Panc1 (cell line): ENCODE measurements at regions not wholly inside any gene's neighbourhood (a gene's known extent, or its start where the extent isn't known, plus 50 kb on each side); places are given as distances from the start of the nearest gene placed in this dataset.

ENCODE experiments used
- ATAC-seq: fragments of 200-7000 bp; cut with Tn5 transposase; 2 replicates; pipeline ENCODE4 v1.9.1; 2020; ENCODE audit warnings: mild to moderate bottlenecking, moderate library complexity
- BruUV-seq: library from RNA; stranded (reverse); fragments of 400-500 nt; replicated peaks from 2 replicates; lab custom pipeline; 2021; lab: Mats Ljungman, UMichigan
- CTCF ChIA-PET: fragments of 300-600 bp; sonication (Branson Sonifier 250); formaldehyde crosslinking; loops from one replicate; lab custom pipeline; 2022; ENCODE audit warnings: antibody characterized with exemption; lab: Charles Lee
- POLR2A ChIA-PET: fragments of 300-600 bp; sonication (Branson Sonifier 250); formaldehyde crosslinking; loops from one replicate; lab custom pipeline; 2022; ENCODE audit warnings: antibody characterized with exemption; lab: Charles Lee
- DNase-seq: peaks from one replicate; pipeline ENCODE4 v3.0.0-alpha.2; 2010; ENCODE audit warnings: low read depth, low spot score
- H3K27ac ChIP-seq: 2 replicates; pipeline ENCODE4 v1.5.1; 2011; ENCODE audit warnings: mild to moderate bottlenecking, low read length, inconsistent platforms
- H3K27me3 ChIP-seq: fragments of 200-500 bp; sonication (Bioruptor generic); 2 replicates; pipeline ENCODE4 v1.6.0; 2014; ENCODE audit warnings: low read length, inconsistent platforms; ENCODE audit not compliant: control insufficient read depth, insufficient read depth
- H3K36me3 ChIP-seq: fragments of 200-500 bp; sonication (Bioruptor generic); 2 replicates; pipeline ENCODE4 v1.5.1; 2014; ENCODE audit warnings: inconsistent platforms, mild to moderate bottlenecking, low read length, moderate library complexity; ENCODE audit not compliant: control insufficient read depth, insufficient read depth
- H3K4me1 ChIP-seq: 2 replicates; pipeline ENCODE4 v1.5.1; 2011; ENCODE audit warnings: inconsistent platforms, mild to moderate bottlenecking, low read length, moderate library complexity; ENCODE audit not compliant: control insufficient read depth, insufficient read depth
- H3K4me3 ChIP-seq, 2 experiments: 2 replicates each; pipeline ENCODE4 v1.5.1; 2011 to 2012; ENCODE audit warnings: low read depth in 2 of 2, low read length in 2 of 2, mild to moderate bottlenecking in 2 of 2, inconsistent platforms in 1 of 2, moderate library complexity in 1 of 2
- H3K9me3 ChIP-seq: fragments of 200-500 bp; sonication (Bioruptor generic); 2 replicates; pipeline ENCODE4 v1.5.1; 2014; ENCODE audit warnings: low read depth, mild to moderate bottlenecking, inconsistent platforms, low read length, moderate library complexity; ENCODE audit not compliant: control insufficient read depth, insufficient read depth
- POLR2AphosphoS5 ChIP-seq: IDR thresholded peaks from 2 replicates; pipeline ENCODE4 v1.6.1; 2012; ENCODE audit warnings: mild to moderate bottlenecking, low read depth, low read length, moderate library complexity
- SIN3A ChIP-seq: IDR thresholded peaks from 2 replicates; pipeline ENCODE4 v1.6.1; 2012; ENCODE audit warnings: low read depth, mild to moderate bottlenecking, low read length, moderate library complexity, borderline replicate concordance; ENCODE audit not compliant: insufficient read depth
- TCF7L2 ChIP-seq: IDR thresholded peaks from 2 replicates; pipeline ENCODE4 v1.6.1; 2011; ENCODE audit warnings: mild to moderate bottlenecking, low read depth, low read length, inconsistent platforms
- in situ Hi-C: cut with HindIII; loops from 2 replicates; pipeline ENCODE4 v1.10.0; 2016; ENCODE audit warnings: low sequenced_read_pairs, low pct_unique_long_range_greater_than_20kb
- intact Hi-C: fragments of 100-400 bp; cut with micrococcal nuclease; formaldehyde crosslinking; loops from one replicate; pipeline ENCODE4 v1.10.0; 2022; ENCODE audit not compliant: unreplicated experiment
- TF ChIP-seq, protein P1 (sequence below), 2 experiments: IDR thresholded peaks; 2 replicates each; pipeline ENCODE4 v1.6.1; 2011 to 2012; ENCODE audit warnings: low read depth in 2 of 2, control low read depth in 1 of 2, low read length in 1 of 2, mild to moderate bottlenecking in 1 of 2, moderate library complexity in 1 of 2; ENCODE audit not compliant: insufficient read depth in 1 of 2
- TF ChIP-seq, protein P2 (sequence below): fragments of 450-650 bp; IDR thresholded peaks from 2 replicates; pipeline ENCODE4 v1.5.1; 2017; ENCODE audit warnings: mild to moderate bottlenecking

DNA sequence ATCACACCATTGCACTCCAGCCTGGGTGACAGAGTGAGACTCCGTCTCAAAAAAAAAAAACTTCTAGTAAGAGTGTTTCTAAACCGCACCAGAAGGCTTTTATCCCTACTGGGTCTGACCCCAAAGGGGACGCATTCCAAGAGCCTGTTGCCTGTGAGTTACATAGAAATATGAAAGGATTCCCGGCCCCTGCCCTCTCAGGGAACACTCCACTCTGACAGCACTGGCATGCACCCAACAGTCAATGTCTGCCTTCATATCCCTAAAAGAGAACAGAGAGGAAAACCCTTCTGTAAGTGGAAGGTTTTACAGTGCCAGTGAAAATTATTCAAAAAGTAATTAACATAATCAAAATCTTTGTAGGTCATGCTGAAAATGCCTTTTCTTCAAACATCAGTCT is 117.1 kb upstream of the PTPRT start:
- ATAC-seq = no peak
- POLR2A ChIA-PET = no interaction called here
- Histone ChIP-seq H3K27ac (no peak overlapping the region), H3K4me1 (no peaks in the 10 kb centered on the region), H3K27me3 (no peaks in the 10 kb centered on the region), H3K4me3 (no peak overlapping the region), H3K36me3 (no peaks in the 10 kb centered on the region), H3K9me3 (no peaks in the 10 kb centered on the region)
- TF ChIP-seq SIN3A (no peak), TCF7L2 (no peak)
- TF ChIP-seq, protein P1, sequence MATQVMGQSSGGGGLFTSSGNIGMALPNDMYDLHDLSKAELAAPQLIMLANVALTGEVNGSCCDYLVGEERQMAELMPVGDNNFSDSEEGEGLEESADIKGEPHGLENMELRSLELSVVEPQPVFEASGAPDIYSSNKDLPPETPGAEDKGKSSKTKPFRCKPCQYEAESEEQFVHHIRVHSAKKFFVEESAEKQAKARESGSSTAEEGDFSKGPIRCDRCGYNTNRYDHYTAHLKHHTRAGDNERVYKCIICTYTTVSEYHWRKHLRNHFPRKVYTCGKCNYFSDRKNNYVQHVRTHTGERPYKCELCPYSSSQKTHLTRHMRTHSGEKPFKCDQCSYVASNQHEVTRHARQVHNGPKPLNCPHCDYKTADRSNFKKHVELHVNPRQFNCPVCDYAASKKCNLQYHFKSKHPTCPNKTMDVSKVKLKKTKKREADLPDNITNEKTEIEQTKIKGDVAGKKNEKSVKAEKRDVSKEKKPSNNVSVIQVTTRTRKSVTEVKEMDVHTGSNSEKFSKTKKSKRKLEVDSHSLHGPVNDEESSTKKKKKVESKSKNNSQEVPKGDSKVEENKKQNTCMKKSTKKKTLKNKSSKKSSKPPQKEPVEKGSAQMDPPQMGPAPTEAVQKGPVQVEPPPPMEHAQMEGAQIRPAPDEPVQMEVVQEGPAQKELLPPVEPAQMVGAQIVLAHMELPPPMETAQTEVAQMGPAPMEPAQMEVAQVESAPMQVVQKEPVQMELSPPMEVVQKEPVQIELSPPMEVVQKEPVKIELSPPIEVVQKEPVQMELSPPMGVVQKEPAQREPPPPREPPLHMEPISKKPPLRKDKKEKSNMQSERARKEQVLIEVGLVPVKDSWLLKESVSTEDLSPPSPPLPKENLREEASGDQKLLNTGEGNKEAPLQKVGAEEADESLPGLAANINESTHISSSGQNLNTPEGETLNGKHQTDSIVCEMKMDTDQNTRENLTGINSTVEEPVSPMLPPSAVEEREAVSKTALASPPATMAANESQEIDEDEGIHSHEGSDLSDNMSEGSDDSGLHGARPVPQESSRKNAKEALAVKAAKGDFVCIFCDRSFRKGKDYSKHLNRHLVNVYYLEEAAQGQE (IDR thresholded peaks at IDR 0.05; ENCODE audit: insufficient read depth in 1 of 2, low read depth in 2 of 2, low read length in 1 of 2) = no peak
- TF ChIP-seq, protein P2, sequence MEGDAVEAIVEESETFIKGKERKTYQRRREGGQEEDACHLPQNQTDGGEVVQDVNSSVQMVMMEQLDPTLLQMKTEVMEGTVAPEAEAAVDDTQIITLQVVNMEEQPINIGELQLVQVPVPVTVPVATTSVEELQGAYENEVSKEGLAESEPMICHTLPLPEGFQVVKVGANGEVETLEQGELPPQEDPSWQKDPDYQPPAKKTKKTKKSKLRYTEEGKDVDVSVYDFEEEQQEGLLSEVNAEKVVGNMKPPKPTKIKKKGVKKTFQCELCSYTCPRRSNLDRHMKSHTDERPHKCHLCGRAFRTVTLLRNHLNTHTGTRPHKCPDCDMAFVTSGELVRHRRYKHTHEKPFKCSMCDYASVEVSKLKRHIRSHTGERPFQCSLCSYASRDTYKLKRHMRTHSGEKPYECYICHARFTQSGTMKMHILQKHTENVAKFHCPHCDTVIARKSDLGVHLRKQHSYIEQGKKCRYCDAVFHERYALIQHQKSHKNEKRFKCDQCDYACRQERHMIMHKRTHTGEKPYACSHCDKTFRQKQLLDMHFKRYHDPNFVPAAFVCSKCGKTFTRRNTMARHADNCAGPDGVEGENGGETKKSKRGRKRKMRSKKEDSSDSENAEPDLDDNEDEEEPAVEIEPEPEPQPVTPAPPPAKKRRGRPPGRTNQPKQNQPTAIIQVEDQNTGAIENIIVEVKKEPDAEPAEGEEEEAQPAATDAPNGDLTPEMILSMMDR = no peak
- DNase-seq = no peak
- intact Hi-C loops = no loop called here
- no TSS peak for BruUV-seq
- CTCF ChIA-PET = no interaction called here
- in situ Hi-C loops = no loop called here

DNA sequence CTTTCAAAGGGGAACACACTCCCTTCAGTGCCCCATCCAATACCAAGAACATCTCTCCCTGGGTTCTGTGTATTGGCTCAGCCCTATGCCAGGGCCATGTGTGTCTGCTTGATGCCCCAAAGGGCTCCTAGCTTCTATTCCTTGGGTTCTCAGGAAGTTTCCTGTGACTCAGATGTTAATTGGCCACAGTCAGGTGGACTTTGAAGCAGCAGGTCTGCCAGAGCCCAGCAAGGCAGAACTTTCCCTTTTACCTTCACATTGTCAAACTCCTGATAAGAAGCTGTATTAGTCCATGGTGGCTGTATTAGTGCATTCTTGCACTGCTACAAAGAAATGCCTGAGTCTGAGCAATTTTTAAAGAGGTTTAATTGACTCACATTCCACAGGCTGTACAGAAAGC is 116.0 kb upstream of the PTPRT start:
- Histone ChIP-seq H3K4me3 (no peak overlapping the region), H3K27ac (no peak overlapping the region), H3K9me3 (no peaks in the 10 kb centered on the region), H3K36me3 (no peaks in the 10 kb centered on the region), H3K4me1 (no peaks in the 10 kb centered on the region), H3K27me3 (no peaks in the 10 kb centered on the region)
- intact Hi-C loops (no loop called here), in situ Hi-C loops (no loop called here)
- TF ChIP-seq POLR2AphosphoS5 (no peak), SIN3A (no peak), TCF7L2 (no peak)
- DNase-seq (no peak), ATAC-seq (no peak)
- ChIA-PET CTCF (no interaction called here), POLR2A (no interaction called here)
- no TSS peak for BruUV-seq

DNA sequence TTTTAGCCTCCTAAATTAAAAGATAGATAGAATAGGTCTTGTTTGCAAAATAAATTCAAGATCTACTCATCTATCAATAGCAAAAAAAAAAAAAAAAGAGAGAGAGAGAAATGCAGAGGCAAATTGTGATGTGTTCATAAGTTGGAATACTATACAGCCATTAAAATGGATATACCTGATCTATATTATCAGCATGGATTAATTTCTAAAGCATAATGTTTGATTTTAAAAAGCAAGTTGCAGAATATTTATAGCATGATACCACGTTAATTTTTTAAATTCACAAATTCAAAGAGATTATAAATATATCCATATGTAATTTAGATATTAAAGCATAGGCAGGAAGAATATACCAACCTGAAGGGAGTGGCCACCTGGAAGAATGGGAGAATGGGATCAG is 114.9 kb upstream of the PTPRT start:
- Histone ChIP-seq H3K4me3 (no peak overlapping the region), H3K27me3 (no peaks in the 10 kb centered on the region), H3K36me3 (no peaks in the 10 kb centered on the region), H3K27ac (no peak overlapping the region), H3K9me3 (no peaks in the 10 kb centered on the region), H3K4me1 (no peaks in the 10 kb centered on the region)
- no TSS peak for BruUV-seq
- in situ Hi-C loops = no loop called here
- intact Hi-C loops = no loop called here
- POLR2A ChIA-PET = no interaction called here
- ATAC-seq (no peak), DNase-seq (no peak)
- TF ChIP-seq, protein P2 = no peak
- TF ChIP-seq, protein P1 (IDR thresholded peaks at IDR 0.05; ENCODE audit: insufficient read depth in 1 of 2, low read depth in 2 of 2, low read length in 1 of 2) = no peak
- no peak for TF ChIP-seq POLR2AphosphoS5
- TF ChIP-seq TCF7L2 = no peak
- no peak for TF ChIP-seq SIN3A
- CTCF ChIA-PET = no interaction called here
